ENCODE measurements at regions not wholly inside any gene's neighbourhood (a gene's known extent, or its start where the extent isn't known, plus 50 kb on each side); places are given as distances from the start of the nearest gene placed in this dataset.

- no peak overlapping the region for H3K9ac ChIP-seq (ENCODE audit: low read depth, low read length, poor library complexity, severe bottlenecking)
- H4K20me1 ChIP-seq (ENCODE audit: insufficient read depth, low read length, poor library complexity, severe bottlenecking) = no peaks in the 10 kb centered on the region
Observed at GRCh38 chr22:48615171-48616008, 1212.3 kb downstream of the BRD1 start.

GRCh38 chr22:48613566-48614200 lies 1214.0 kb downstream of the BRD1 start:
- H3F3A ChIP-seq (ENCODE audit: low read depth) = no peaks in the 10 kb centered on the region
- H3K4me2 ChIP-seq (ENCODE audit: low read depth, low read length, poor library complexity, severe bottlenecking) = no peak overlapping the region
- no peaks in the 10 kb centered on the region for H4K20me1 ChIP-seq (ENCODE audit: insufficient read depth, low read length, poor library complexity, severe bottlenecking)
- no peaks in the 10 kb centered on the region for H3K9me2 ChIP-seq (replicated peaks; ENCODE audit: low read depth, low read length)
- no peaks in the 10 kb centered on the region for H3K27me3 ChIP-seq (ENCODE audit: insufficient read depth, low read length, poor library complexity, severe bottlenecking)
- no peaks in the 10 kb centered on the region for H3K36me3 ChIP-seq (ENCODE audit: insufficient read depth, low read length)
- H3K9ac ChIP-seq (ENCODE audit: low read depth, low read length, poor library complexity, severe bottlenecking) = no peak overlapping the region
- H2AFZ ChIP-seq (ENCODE audit: low read length) = no peak overlapping the region
- no peak for TF ChIP-seq CTCF (conservative IDR thresholded peaks at IDR 0.05; ENCODE audit: low read length)
- TF ChIP-seq EZH2phosphoT487 (IDR thresholded peaks at IDR 0.05; ENCODE audit: borderline replicate concordance) = no peak
- H3K9me3 ChIP-seq (ENCODE audit: insufficient read depth, low read depth, low read length) = peaks cover 4% of the 10 kb centered on the region; the same call in 1 of the 2 replicates
- H3K4me3 ChIP-seq (ENCODE audit: low read length, poor library complexity, severe bottlenecking) = no peak overlapping the region
- H3K79me2 ChIP-seq (ENCODE audit: insufficient read depth, low read length) = no peaks in the 10 kb centered on the region
- no peaks in the 10 kb centered on the region for H3K4me1 ChIP-seq (ENCODE audit: insufficient read depth, low read length, poor library complexity, severe bottlenecking)

More at GRCh38 chr22:48615171-48616008, 1212.3 kb downstream of the BRD1 start:
- no peak overlapping the region for H3K4me3 ChIP-seq (ENCODE audit: low read length, poor library complexity, severe bottlenecking)
- no peaks in the 10 kb centered on the region for H3F3A ChIP-seq (ENCODE audit: low read depth)
- no peak overlapping the region for H2AFZ ChIP-seq (ENCODE audit: low read length)
- no peaks in the 10 kb centered on the region for H3K79me2 ChIP-seq (ENCODE audit: insufficient read depth, low read length)
- H3K9me2 ChIP-seq (replicated peaks; ENCODE audit: low read depth, low read length) = no peaks in the 10 kb centered on the region
- H3K4me2 ChIP-seq (ENCODE audit: low read depth, low read length, poor library complexity, severe bottlenecking) = no peak overlapping the region
- no peaks in the 10 kb centered on the region for H3K36me3 ChIP-seq (ENCODE audit: insufficient read depth, low read length)
- H3K27me3 ChIP-seq (ENCODE audit: insufficient read depth, low read length, poor library complexity, severe bottlenecking) = no peaks in the 10 kb centered on the region
- TF ChIP-seq EZH2phosphoT487 (IDR thresholded peaks at IDR 0.05; ENCODE audit: borderline replicate concordance) (no peak), CTCF (conservative IDR thresholded peaks at IDR 0.05; ENCODE audit: low read length) (no peak)
- no peaks in the 10 kb centered on the region for H3K4me1 ChIP-seq (ENCODE audit: insufficient read depth, low read length, poor library complexity, severe bottlenecking)
- peaks cover 4% of the 10 kb centered on the region; the same call in 1 of the 2 replicates for H3K9me3 ChIP-seq (ENCODE audit: insufficient read depth, low read depth, low read length)

GRCh38 chr22:48612077-48612995 lies 1215.3 kb downstream of the BRD1 start:
- Histone ChIP-seq H3K27me3 (ENCODE audit: insufficient read depth, low read length, poor library complexity, severe bottlenecking) (no peaks in the 10 kb centered on the region), H3K4me1 (ENCODE audit: insufficient read depth, low read length, poor library complexity, severe bottlenecking) (no peaks in the 10 kb centered on the region), H3K4me2 (ENCODE audit: low read depth, low read length, poor library complexity, severe bottlenecking) (no peak overlapping the region), H3K9ac (ENCODE audit: low read depth, low read length, poor library complexity, severe bottlenecking) (no peak overlapping the region), H3K36me3 (ENCODE audit: insufficient read depth, low read length) (no peaks in the 10 kb centered on the region), H4K20me1 (ENCODE audit: insufficient read depth, low read length, poor library complexity, severe bottlenecking) (no peaks in the 10 kb centered on the region), H2AFZ (ENCODE audit: low read length) (no peak overlapping the region), H3F3A (ENCODE audit: low read depth) (no peaks in the 10 kb centered on the region), H3K9me2 (replicated peaks; ENCODE audit: low read depth, low read length) (no peaks in the 10 kb centered on the region), H3K79me2 (ENCODE audit: insufficient read depth, low read length) (no peaks in the 10 kb centered on the region), H3K4me3 (ENCODE audit: low read length, poor library complexity, severe bottlenecking) (no peak overlapping the region), H3K9me3 (ENCODE audit: insufficient read depth, low read depth, low read length) (peaks cover 4% of the 10 kb centered on the region; the same call in 1 of the 2 replicates)
- TF ChIP-seq CTCF (conservative IDR thresholded peaks at IDR 0.05; ENCODE audit: low read length) = no peak
- no peak for TF ChIP-seq EZH2phosphoT487 (IDR thresholded peaks at IDR 0.05; ENCODE audit: borderline replicate concordance)
